SK-N-SH (cell line): ENCODE measurements at regions not wholly inside any gene's neighbourhood (a gene's known extent, or its start where the extent isn't known, plus 50 kb on each side); places are given as distances from the start of the nearest gene placed in this dataset.

Experiments
- CTCF ChIP-seq: fragments of 200-600 bp; sonication (generic); IDR thresholded peaks from 2 replicates; pipeline ENCODE4 v1.6.1; 2017; ENCODE audit warnings: antibody characterized with exemption, mild to moderate bottlenecking, moderate library complexity
- EP300 ChIP-seq, 2 experiments: IDR thresholded peaks; 2 replicates each; pipeline versions ENCODE4 v1.4.0 to v1.6.1; 2012; ENCODE audit warnings: borderline replicate concordance in 1 of 2, low read depth in 1 of 2, low read length in 1 of 2
- GABPA ChIP-seq: IDR thresholded peaks from 2 replicates; pipeline ENCODE4 v1.4.0; 2012; ENCODE audit warnings: low read depth, mild to moderate bottlenecking
- GATA2 ChIP-seq: sonication (generic); formaldehyde crosslinking; IDR thresholded peaks from 2 replicates; pipeline ENCODE4 v1.5.0; 2020; ENCODE audit warnings: mild to moderate bottlenecking, missing genetic modification reagents
- MAX ChIP-seq: IDR thresholded peaks from 2 replicates; pipeline ENCODE4 v1.4.0; 2012; ENCODE audit warnings: low read depth
- MEF2A ChIP-seq: IDR thresholded peaks from 2 replicates; pipeline ENCODE4 v1.4.0; 2012; ENCODE audit warnings: low read depth, borderline replicate concordance
- NRF1 ChIP-seq: IDR thresholded peaks from 2 replicates; pipeline ENCODE4 v1.6.1; 2012; ENCODE audit warnings: low read depth, mild to moderate bottlenecking, low read length
- PBX3 ChIP-seq: IDR thresholded peaks from 2 replicates; pipeline ENCODE4; 2012
- POLR2AphosphoS5 ChIP-seq: IDR thresholded peaks from 2 replicates; pipeline ENCODE4 v1.6.1; 2012; ENCODE audit warnings: low read depth, low read length
- SMC3 ChIP-seq: IDR thresholded peaks from 2 replicates; pipeline ENCODE4 v1.6.1; 2012; ENCODE audit warnings: low read depth, low read length, improper control_type of control experiment
- TAF1 ChIP-seq: IDR thresholded peaks from 2 replicates; pipeline ENCODE4 v1.6.1; 2012; ENCODE audit warnings: low read depth, mild to moderate bottlenecking, low read length, moderate library complexity, borderline replicate concordance
- TEAD4 ChIP-seq: IDR thresholded peaks from 2 replicates; pipeline ENCODE4 v1.4.0; 2012; ENCODE audit warnings: mild to moderate bottlenecking, borderline replicate concordance; ENCODE audit not compliant: insufficient read depth

GRCh38 chr11:120011836-120012235 lies 126.1 kb downstream of the TRIM29 start:
- TF ChIP-seq CTCF, result no peak
- no peak for TF ChIP-seq GABPA
- TF ChIP-seq TEAD4, result no peak
- TF ChIP-seq MAX, result no peak
- no peak for TF ChIP-seq SMC3
- TF ChIP-seq NRF1, result no peak
- no peak for TF ChIP-seq MEF2A
- TF ChIP-seq TAF1, result no peak
- TF ChIP-seq POLR2AphosphoS5, result no peak
- no peak for TF ChIP-seq GATA2 (CRISPR knock-in tag)
- no peak for TF ChIP-seq PBX3
- TF ChIP-seq EP300 (IDR thresholded peaks at IDR 0.05; ENCODE audit: borderline replicate concordance in 1 of 2, low read depth in 1 of 2, low read length in 1 of 2), result no peak
